ENCODE measurements at regions not wholly inside any gene's neighbourhood (a gene's known extent, or its start where the extent isn't known, plus 50 kb on each side); places are given as distances from the start of the nearest gene placed in this dataset.

DNA sequence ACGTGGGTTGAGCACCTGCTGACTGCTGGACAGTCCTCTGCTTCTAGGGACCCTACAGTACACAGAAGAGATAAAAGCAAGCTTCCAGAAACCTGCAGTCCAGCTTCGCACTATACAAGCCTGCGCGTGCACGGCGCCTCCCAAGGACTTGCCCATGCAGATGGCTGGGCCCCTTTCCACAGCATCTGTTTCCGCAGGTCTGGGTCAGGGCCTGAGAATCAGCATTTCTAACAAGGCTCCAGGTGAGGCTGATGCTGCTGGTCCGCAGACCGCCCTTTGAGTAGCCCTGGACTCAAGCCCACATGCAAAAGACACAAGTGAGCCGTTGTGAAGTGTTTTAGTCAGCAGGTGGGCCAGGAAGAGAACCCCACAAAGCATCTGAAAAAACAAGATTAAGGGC is 133.1 kb downstream of the HSD17B3 start (continued):
- TF ChIP-seq ZNF140 (CRISPR knock-in tag; IDR thresholded peaks at IDR 0.05) (no peak), ZNF184 (CRISPR knock-in tag; IDR thresholded peaks at IDR 0.05) (no peak), POLR2AphosphoS5 (IDR thresholded peaks at IDR 0.05; ENCODE audit: control insufficient read depth, insufficient read depth, low read depth, low read length) (no peak), SNAPC5 (CRISPR knock-in tag; IDR thresholded peaks at IDR 0.05) (no peak), ZNF174 (CRISPR knock-in tag; IDR thresholded peaks at IDR 0.05) (no peak), E4F1 (CRISPR knock-in tag; IDR thresholded peaks at IDR 0.05; ENCODE audit: borderline replicate concordance) (no peak), ZEB2 (IDR thresholded peaks at IDR 0.05) (no peak), ZNF75A (CRISPR knock-in tag; IDR thresholded peaks at IDR 0.05) (no peak), ZNF707 (CRISPR knock-in tag; conservative IDR thresholded peaks at IDR 0.05) (no peak), ZFP36 (IDR thresholded peaks at IDR 0.05; ENCODE audit: low read depth, low read length, partially characterized antibody) (no peak), SMARCB1 (IDR thresholded peaks at IDR 0.05; ENCODE audit: insufficient read length, low read depth) (no peak)

GRCh38 chr9:96167011-96167410 is 135.0 kb downstream of the HSD17B3 start:
- Histone ChIP-seq H3K4me2 (ENCODE audit: insufficient read depth, low read length) (no peak overlapping the region), H3K27me3 (ENCODE audit: control insufficient read depth in 2 of 2, insufficient read depth in 2 of 2, low read length in 2 of 2) (peaks cover 55 to 83% of the 10 kb centered on the region in 2 experiments), H3K4me1 (replicated peaks in 1 of 2; ENCODE audit: control insufficient read depth in 2 of 2, insufficient read depth in 2 of 2, low read length in 2 of 2) (peaks cover 0 to 4% of the 10 kb centered on the region in 2 experiments; a peak in 1 of 5 replicates), H3K27ac (ENCODE audit: extremely low read depth, low read depth, low read length) (no peak overlapping the region), H3K9me3 (replicated peaks; ENCODE audit: control insufficient read depth, insufficient read depth, low read depth, low read length) (no peaks in the 10 kb centered on the region), H3K4me3 (no peak overlapping the region), H3K9ac (ENCODE audit: insufficient read depth in 1 of 2, low read depth in 2 of 2, low read length in 2 of 2) (no peak overlapping the region), H4K20me1 (replicated peaks; ENCODE audit: control insufficient read depth, insufficient read depth, low read length) (no peaks in the 10 kb centered on the region), H3K36me3 (ENCODE audit: control insufficient read depth, insufficient read depth, low read length) (no peaks in the 10 kb centered on the region), H3K79me2 (ENCODE audit: control insufficient read depth, insufficient read depth, low read length) (no peaks in the 10 kb centered on the region), H3K9me1 (ENCODE audit: control insufficient read depth, insufficient read depth, low read length) (no peaks in the 10 kb centered on the region), H2AFZ (ENCODE audit: low read depth, low read length) (no peak overlapping the region)
- CTCF ChIA-PET (ENCODE audit: low intra/inter-chr PET ratio), result no interaction called here
- no peak for ATAC-seq
- intact Hi-C loops (cut with micrococcal nuclease) (no loop called here), in situ Hi-C loops (cut with MboI) (no loop called here)
- WGBS (ENCODE audit: insufficient coverage, low coverage, missing lambda C conversion rate), result 3% methylated on average over 15 of the region's 15 CpGs
- POLR2A ChIA-PET, result no interaction called here
- no TSS peak for BruUV-seq (replicated peaks)
- FAIRE-seq, result no peak
- DNase-seq (ENCODE audit: extremely low read depth in 1 of 4, low spot score in 3 of 4), result no peak
- TF ChIP-seq GATAD2A (IDR thresholded peaks at IDR 0.05) (no peak), SETDB1 (IDR thresholded peaks at IDR 0.05; ENCODE audit: low read length) (no peak), CREB3 (tag; conservative IDR thresholded peaks at IDR 0.05; ENCODE audit: low read depth) (no peak), SMARCE1 (IDR thresholded peaks at IDR 0.05) (no peak), ZNF75A (CRISPR knock-in tag; IDR thresholded peaks at IDR 0.05) (no peak), ZNF780A (CRISPR knock-in tag; IDR thresholded peaks at IDR 0.05) (no peak), ZKSCAN3 (CRISPR knock-in tag; IDR thresholded peaks at IDR 0.05) (no peak), ZNF3 (CRISPR knock-in tag; IDR thresholded peaks at IDR 0.05) (no peak)
- TF ChIP-seq, protein P1, sequence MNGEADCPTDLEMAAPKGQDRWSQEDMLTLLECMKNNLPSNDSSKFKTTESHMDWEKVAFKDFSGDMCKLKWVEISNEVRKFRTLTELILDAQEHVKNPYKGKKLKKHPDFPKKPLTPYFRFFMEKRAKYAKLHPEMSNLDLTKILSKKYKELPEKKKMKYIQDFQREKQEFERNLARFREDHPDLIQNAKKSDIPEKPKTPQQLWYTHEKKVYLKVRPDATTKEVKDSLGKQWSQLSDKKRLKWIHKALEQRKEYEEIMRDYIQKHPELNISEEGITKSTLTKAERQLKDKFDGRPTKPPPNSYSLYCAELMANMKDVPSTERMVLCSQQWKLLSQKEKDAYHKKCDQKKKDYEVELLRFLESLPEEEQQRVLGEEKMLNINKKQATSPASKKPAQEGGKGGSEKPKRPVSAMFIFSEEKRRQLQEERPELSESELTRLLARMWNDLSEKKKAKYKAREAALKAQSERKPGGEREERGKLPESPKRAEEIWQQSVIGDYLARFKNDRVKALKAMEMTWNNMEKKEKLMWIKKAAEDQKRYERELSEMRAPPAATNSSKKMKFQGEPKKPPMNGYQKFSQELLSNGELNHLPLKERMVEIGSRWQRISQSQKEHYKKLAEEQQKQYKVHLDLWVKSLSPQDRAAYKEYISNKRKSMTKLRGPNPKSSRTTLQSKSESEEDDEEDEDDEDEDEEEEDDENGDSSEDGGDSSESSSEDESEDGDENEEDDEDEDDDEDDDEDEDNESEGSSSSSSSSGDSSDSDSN (IDR thresholded peaks at IDR 0.05; ENCODE audit: borderline replicate concordance in 1 of 2, low read depth in 2 of 2, low read length in 2 of 2), result no peak
